ENCODE measurements at regions not wholly inside any gene's neighbourhood (a gene's known extent, or its start where the extent isn't known, plus 50 kb on each side); places are given as distances from the start of the nearest gene placed in this dataset.
A peak's percentile ranks its signal among the peaks of the same experiment; 100 is the strongest.

- Histone ChIP-seq H3K4me3 (no peak overlapping the region), H3K36me3 (no peaks in the 10 kb centered on the region), H3K27ac (no peak overlapping the region), H3K4me1 (no peaks in the 10 kb centered on the region), H3K27me3 (no peaks in the 10 kb centered on the region), H3K9me3 (no peaks in the 10 kb centered on the region)
- TF ChIP-seq POLR2AphosphoS5 (IDR thresholded peaks at IDR 0.05) (no peak), CTCF (IDR thresholded peaks at IDR 0.05) (no peak), POLR2A (IDR thresholded peaks at IDR 0.05) (no peak)
- DNase-seq (ENCODE audit: low spot score in 2 of 2) = no peak
- intact Hi-C loops (cut with DNase I; ENCODE audit: low total_unique reads) = loop anchor here (10.0 kb wide), 1 partner anchor 423 kb away; no protein-coding TSS in a partner anchor
Measured at GRCh38 chr20:58087562-58087858, 140.9 kb downstream of the ANKRD60 start.

GRCh38 chr20:58086763-58087561 lies 141.5 kb downstream of the ANKRD60 start:
- H3K27me3 ChIP-seq = no peaks in the 10 kb centered on the region
- no peak overlapping the region for H3K27ac ChIP-seq
- H3K9me3 ChIP-seq = no peaks in the 10 kb centered on the region
- H3K4me1 ChIP-seq = no peaks in the 10 kb centered on the region
- no peak for TF ChIP-seq POLR2AphosphoS5 (IDR thresholded peaks at IDR 0.05)
- TF ChIP-seq CTCF (IDR thresholded peaks at IDR 0.05) = peak; percentile 70 to 83 (median 81)
- TF ChIP-seq POLR2A (IDR thresholded peaks at IDR 0.05) = no peak
- intact Hi-C loops (cut with DNase I; ENCODE audit: low total_unique reads) = loop anchor here (10.0 kb wide), 1 partner anchor 422 kb away; no protein-coding TSS in a partner anchor
- DNase-seq (ENCODE audit: low spot score in 2 of 2) = peak in 1 of 2 donors; percentile 11
- no peak overlapping the region for H3K4me3 ChIP-seq
- H3K36me3 ChIP-seq = no peaks in the 10 kb centered on the region

- DNase-seq (ENCODE audit: low spot score in 2 of 2) = no peak
- no peaks in the 10 kb centered on the region for H3K9me3 ChIP-seq
- no peak overlapping the region for H3K4me3 ChIP-seq
- TF ChIP-seq CTCF (IDR thresholded peaks at IDR 0.05) = no peak
- no peak for TF ChIP-seq POLR2AphosphoS5 (IDR thresholded peaks at IDR 0.05)
- no peak for TF ChIP-seq POLR2A (IDR thresholded peaks at IDR 0.05)
- no peaks in the 10 kb centered on the region for H3K4me1 ChIP-seq
- H3K27me3 ChIP-seq = no peaks in the 10 kb centered on the region
- H3K36me3 ChIP-seq = no peaks in the 10 kb centered on the region
- no peak overlapping the region for H3K27ac ChIP-seq
- intact Hi-C loops (cut with DNase I; ENCODE audit: low total_unique reads) = loop anchor here (10.0 kb wide), 1 partner anchor 420 kb away; no protein-coding TSS in a partner anchor
Measured at GRCh38 chr20:58084966-58085365, 143.5 kb downstream of the ANKRD60 start.

- Histone ChIP-seq H3K36me3 (no peaks in the 10 kb centered on the region), H3K9me3 (no peaks in the 10 kb centered on the region), H3K4me1 (no peaks in the 10 kb centered on the region), H3K27ac (no peak overlapping the region), H3K4me3 (no peak overlapping the region), H3K27me3 (no peaks in the 10 kb centered on the region)
- no peak for TF ChIP-seq POLR2A (IDR thresholded peaks at IDR 0.05)
- no peak for TF ChIP-seq POLR2AphosphoS5 (IDR thresholded peaks at IDR 0.05)
- TF ChIP-seq CTCF (IDR thresholded peaks at IDR 0.05) = no peak
- no peak for DNase-seq (ENCODE audit: low spot score in 2 of 2)
- intact Hi-C loops (cut with DNase I; ENCODE audit: low total_unique reads) = loop anchor here (10.0 kb wide), 1 partner anchor 420 kb away; no protein-coding TSS in a partner anchor
Measured at GRCh38 chr20:58084566-58084965, 143.9 kb downstream of the ANKRD60 start.

- no peak overlapping the region for H3K27ac ChIP-seq
- H3K9me3 ChIP-seq = no peaks in the 10 kb centered on the region
Measured at GRCh38 chr20:58081846-58082245, 146.6 kb downstream of the ANKRD60 start.

More at GRCh38 chr20:58081846-58082245, 146.6 kb downstream of the ANKRD60 start:
- Histone ChIP-seq H3K4me3 (no peak overlapping the region), H3K27me3 (no peaks in the 10 kb centered on the region), H3K36me3 (no peaks in the 10 kb centered on the region), H3K4me1 (no peaks in the 10 kb centered on the region)
- TF ChIP-seq POLR2AphosphoS5 (IDR thresholded peaks at IDR 0.05) (no peak), POLR2A (IDR thresholded peaks at IDR 0.05) (no peak), CTCF (IDR thresholded peaks at IDR 0.05) (no peak)
- intact Hi-C loops (cut with DNase I; ENCODE audit: low total_unique reads) = loop anchor here (10.0 kb wide), 1 partner anchor 417 kb away; no protein-coding TSS in a partner anchor
- DNase-seq (ENCODE audit: low spot score in 2 of 2) = no peak

All from breast epithelium (tissue), 4 donors.